NB4 (cell line): ENCODE measurements at regions not wholly inside any gene's neighbourhood (a gene's known extent, or its start where the extent isn't known, plus 50 kb on each side); places are given as distances from the start of the nearest gene placed in this dataset.
"Not testable (repeated sequence)": the region's sequence is repeated elsewhere in the genome, so short reads cannot be mapped to it uniquely, and the experiment has no call there.

Experiments
- DNase-seq: peaks from one replicate; pipeline ENCODE4 v3.0.0; 2010; ENCODE audit warnings: low read depth
- H3K4me3 ChIP-seq: one replicate; pipeline ENCODE4 v1.5.1; 2011; ENCODE audit warnings: mild to moderate bottlenecking, low read depth, low read length, moderate library complexity
- CTCF ChIP-seq: IDR thresholded peaks from one replicate; pipeline ENCODE4 v1.5.1; 2012; ENCODE audit warnings: low read depth, low read length
- MAX ChIP-seq: IDR thresholded peaks from 2 replicates; pipeline ENCODE4 v1.6.1; 2011; ENCODE audit warnings: low read depth, low read length
- MYC ChIP-seq: IDR thresholded peaks from 2 replicates; pipeline ENCODE4 v1.6.1; 2011; ENCODE audit warnings: low read depth, low read length
- POLR2A ChIP-seq: IDR thresholded peaks from 2 replicates; pipeline ENCODE4 v1.6.1; 2011; ENCODE audit warnings: mild to moderate bottlenecking; ENCODE audit not compliant: insufficient read length; ENCODE audit errors: extremely low read depth

- H3K4me3 ChIP-seq = no peak overlapping the region
- TF ChIP-seq CTCF (no peak), MYC (no peak), POLR2A (no peak), MAX (no peak)
- no peak for DNase-seq
Measured at GRCh38 chr10:63825766-63826165, 304.6 kb downstream of the REEP3 start.

- H3K4me3 ChIP-seq, DNase-seq: not testable (repeated sequence)
Measured at GRCh38 chr10:63827018-63827417, 305.8 kb downstream of the REEP3 start.

GRCh38 chr10:63829020-63829419 lies 307.8 kb downstream of the REEP3 start:
- no peak for TF ChIP-seq MAX
- TF ChIP-seq CTCF = no peak
- TF ChIP-seq MYC = no peak
- no peak for TF ChIP-seq POLR2A
- no peak overlapping the region for H3K4me3 ChIP-seq
- peak; percentile 16 for DNase-seq

GRCh38 chr10:63829573-63830149 lies 308.5 kb downstream of the REEP3 start:
- no peak overlapping the region for H3K4me3 ChIP-seq
- no peak for DNase-seq
- no peak for TF ChIP-seq POLR2A
- no peak for TF ChIP-seq MAX
- no peak for TF ChIP-seq MYC
- TF ChIP-seq CTCF = no peak

GRCh38 chr10:63832686-63833085 lies 311.5 kb downstream of the REEP3 start:
- TF ChIP-seq CTCF (no peak), MYC (no peak), POLR2A (no peak), MAX (no peak)
- H3K4me3 ChIP-seq = no peak overlapping the region
- no peak for DNase-seq

GRCh38 chr10:63833411-63834060 lies 312.3 kb downstream of the REEP3 start:
- no peak overlapping the region for H3K4me3 ChIP-seq
- TF ChIP-seq MYC = no peak
- TF ChIP-seq MAX = no peak
- TF ChIP-seq POLR2A = no peak
- no peak for TF ChIP-seq CTCF
- DNase-seq = no peak
